ENCODE measurements at regions not wholly inside any gene's neighbourhood (a gene's known extent, or its start where the extent isn't known, plus 50 kb on each side); places are given as distances from the start of the nearest gene placed in this dataset.

- TF ChIP-seq, protein P1, sequence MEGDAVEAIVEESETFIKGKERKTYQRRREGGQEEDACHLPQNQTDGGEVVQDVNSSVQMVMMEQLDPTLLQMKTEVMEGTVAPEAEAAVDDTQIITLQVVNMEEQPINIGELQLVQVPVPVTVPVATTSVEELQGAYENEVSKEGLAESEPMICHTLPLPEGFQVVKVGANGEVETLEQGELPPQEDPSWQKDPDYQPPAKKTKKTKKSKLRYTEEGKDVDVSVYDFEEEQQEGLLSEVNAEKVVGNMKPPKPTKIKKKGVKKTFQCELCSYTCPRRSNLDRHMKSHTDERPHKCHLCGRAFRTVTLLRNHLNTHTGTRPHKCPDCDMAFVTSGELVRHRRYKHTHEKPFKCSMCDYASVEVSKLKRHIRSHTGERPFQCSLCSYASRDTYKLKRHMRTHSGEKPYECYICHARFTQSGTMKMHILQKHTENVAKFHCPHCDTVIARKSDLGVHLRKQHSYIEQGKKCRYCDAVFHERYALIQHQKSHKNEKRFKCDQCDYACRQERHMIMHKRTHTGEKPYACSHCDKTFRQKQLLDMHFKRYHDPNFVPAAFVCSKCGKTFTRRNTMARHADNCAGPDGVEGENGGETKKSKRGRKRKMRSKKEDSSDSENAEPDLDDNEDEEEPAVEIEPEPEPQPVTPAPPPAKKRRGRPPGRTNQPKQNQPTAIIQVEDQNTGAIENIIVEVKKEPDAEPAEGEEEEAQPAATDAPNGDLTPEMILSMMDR (IDR thresholded peaks at IDR 0.05), result no peak
- TF ChIP-seq POLR2A (IDR thresholded peaks at IDR 0.05), result no peak
Measured at GRCh38 chr5:117800261-117800660, 1188.1 kb downstream of the DTWD2 start.
